ENCODE measurements at regions not wholly inside any gene's neighbourhood (a gene's known extent, or its start where the extent isn't known, plus 50 kb on each side); places are given as distances from the start of the nearest gene placed in this dataset.

- no peak for DNase-seq
These were observed 68.0 kb downstream of the MYCN start for GRCh38 chr2:16008331-16008850.

DNA sequence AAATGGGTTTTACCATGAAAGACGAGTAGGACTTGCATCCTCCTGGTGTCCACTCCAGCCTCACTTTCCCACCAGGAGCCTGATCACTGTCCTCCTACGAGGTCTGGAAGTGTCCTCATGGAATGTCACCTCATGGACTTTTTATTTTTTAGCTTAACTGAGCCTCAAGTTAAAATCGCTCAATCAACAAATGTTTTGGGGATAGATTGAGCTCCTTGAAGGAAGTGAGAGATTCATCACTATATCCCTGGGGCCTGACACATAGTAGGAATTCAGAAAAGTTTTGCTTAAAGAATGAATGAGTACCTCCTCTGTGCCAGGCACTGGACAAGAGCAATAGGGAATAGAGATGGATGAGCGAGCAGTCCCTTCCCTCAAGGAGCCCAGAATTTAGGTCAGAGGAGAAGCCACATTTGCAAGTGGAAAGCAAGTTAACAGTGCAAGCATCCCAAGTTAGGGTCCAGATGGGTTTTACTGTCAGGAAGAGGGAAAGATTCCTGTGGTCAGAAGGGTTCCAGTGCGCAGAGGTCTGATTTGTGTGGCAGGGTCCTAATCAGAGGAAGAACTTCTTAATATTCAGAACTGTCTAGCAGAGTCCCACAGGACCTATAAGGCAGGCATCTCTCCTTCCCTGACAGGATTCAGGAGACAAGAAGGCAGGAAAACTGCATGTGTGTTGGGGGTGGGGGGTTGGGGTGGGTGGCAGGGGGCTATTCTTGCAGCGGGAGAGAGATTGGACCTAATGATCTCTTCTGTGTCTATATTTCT lies 67.0 kb downstream of the MYCN start:
- DNase-seq: no peak

GRCh38 chr2:16006537-16007166 lies 66.3 kb downstream of the MYCN start:
- DNase-seq: no peak

GRCh38 chr2:16005816-16006536 lies 65.6 kb downstream of the MYCN start:
- DNase-seq: no peak

DNA sequence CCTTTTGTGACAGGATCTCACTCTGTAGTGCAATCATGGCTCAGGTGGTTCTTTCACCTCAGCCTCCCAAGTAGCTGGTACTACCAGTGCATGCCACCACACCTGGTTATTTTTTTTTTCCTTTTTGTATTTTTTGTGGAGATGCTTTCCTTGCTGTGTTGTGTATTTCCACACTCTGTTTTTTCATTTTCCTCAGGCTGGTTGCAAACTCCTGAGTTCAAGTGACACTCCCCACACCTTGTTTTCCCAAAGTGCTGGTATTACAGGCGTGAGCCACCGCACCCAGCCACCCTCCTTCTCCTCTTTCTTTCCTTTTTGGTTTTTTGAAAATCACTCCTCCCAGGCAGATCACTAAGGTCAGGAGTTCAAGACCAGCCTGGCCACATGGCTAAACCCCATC lies 65.0 kb downstream of the MYCN start:
- DNase-seq: no peak

- DNase-seq: no peak
These were observed 63.5 kb downstream of the MYCN start for GRCh38 chr2:16003809-16004208.

DNA sequence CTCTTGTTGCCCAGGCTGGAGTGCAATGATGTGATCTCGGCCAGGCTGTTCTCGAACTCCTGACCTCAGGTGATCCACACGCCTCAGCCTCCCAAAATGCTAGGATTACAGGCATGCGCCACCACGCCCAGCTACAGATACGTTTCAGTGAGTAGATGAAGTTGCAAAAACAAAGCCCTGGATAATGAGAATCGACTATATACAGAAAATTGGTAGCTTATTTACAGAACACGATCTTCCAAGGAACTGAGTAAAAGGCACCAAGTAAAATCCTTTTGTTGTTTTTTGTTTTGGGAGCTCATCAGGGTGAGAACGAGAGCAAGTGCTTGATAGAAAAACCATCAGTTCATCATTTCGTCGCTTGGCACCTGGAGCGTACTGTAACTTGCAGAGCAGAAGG lies 62.8 kb downstream of the MYCN start:
- DNase-seq: no peak

- no peak for DNase-seq
These were observed 62.2 kb downstream of the MYCN start for GRCh38 chr2:16002575-16002974.

GRCh38 chr2:16002144-16002543 lies 61.8 kb downstream of the MYCN start:
- no peak for DNase-seq

DNA sequence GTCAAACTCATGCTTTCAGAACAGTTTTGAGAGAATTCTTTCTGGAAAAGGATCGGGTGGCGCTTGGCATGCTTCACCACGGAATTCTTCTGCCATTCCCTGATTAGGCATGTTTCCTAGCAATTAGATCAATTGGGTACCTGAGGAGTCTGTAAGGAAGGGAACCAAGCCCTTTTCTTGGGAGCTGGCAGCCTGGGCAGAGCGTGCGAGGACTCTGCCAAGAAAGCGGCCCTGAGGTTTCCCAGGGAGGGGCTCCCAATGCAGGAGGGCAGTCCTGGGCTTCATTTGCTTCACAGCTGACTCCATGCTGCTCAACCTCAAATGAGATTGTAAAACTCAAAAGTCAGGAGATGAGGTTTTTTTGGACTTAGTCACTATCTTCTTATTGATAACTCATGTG lies 60.3 kb downstream of the MYCN start:
- no peak for DNase-seq

GRCh38 chr2:15999596-16000469 lies 59.5 kb downstream of the MYCN start:
- DNase-seq: no peak

- no peak for DNase-seq
These were observed 57.5 kb downstream of the MYCN start for GRCh38 chr2:15997728-15998280.

GRCh38 chr2:15996536-15997423 lies 56.4 kb downstream of the MYCN start:
- DNase-seq: no peak

Measured in NCI-H2227 treated with DMSO at 0.1 percent for 48 hours (cell line).